ENCODE measurements at regions not wholly inside any gene's neighbourhood (a gene's known extent, or its start where the extent isn't known, plus 50 kb on each side); places are given as distances from the start of the nearest gene placed in this dataset.

GRCh38 chr2:234189786-234190300 lies 139.3 kb downstream of the SPP2 start:
- no peak for DNase-seq (ENCODE audit: low read depth)

GRCh38 chr2:234189230-234189629 lies 138.7 kb downstream of the SPP2 start:
- DNase-seq (ENCODE audit: low read depth) = no peak

- DNase-seq (ENCODE audit: low read depth) = no peak
Measured at GRCh38 chr2:234187646-234188174, 137.2 kb downstream of the SPP2 start.

- DNase-seq (ENCODE audit: low read depth) = no peak
Measured at GRCh38 chr2:234181121-234181520, 130.6 kb downstream of the SPP2 start.

- no peak for DNase-seq (ENCODE audit: low read depth)
Measured at GRCh38 chr2:234179031-234179363, 128.5 kb downstream of the SPP2 start.

DNA sequence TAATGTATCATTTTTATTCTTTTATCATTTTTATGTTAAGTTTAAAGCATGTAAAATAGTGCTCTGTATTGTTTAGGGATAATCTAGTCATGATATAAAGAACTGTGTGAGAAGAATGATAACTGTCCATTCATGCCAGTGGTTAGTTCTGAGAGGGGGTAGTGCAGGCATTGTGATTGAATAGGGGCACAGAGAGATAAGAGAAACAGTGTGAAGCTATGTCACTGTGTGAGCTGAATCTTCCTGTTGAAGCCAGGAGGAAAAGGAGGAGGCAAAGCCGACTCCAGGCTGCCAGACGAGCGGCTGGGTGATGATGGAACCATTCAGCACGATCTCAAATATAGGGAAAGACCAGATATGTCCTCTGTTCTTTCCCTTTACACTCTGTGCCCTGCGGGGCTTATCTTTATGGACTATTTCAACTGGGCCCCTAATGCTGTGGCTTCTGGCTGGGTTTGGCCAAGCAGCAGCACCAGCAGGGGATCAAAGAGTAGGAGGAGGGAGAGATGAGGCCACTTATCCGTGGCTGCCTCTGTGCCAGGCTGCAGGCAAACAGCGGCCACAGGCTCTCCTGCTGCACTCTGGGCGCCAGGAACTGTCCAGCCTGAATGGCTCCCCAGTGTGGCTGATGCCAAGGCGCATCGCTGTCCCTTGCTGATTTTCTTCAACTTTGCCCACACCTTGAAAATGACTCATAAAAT lies 128.0 kb downstream of the SPP2 start:
- DNase-seq (ENCODE audit: low read depth) = no peak

GRCh38 chr2:234175649-234176048 lies 125.1 kb downstream of the SPP2 start:
- DNase-seq (ENCODE audit: low read depth) = no peak

GRCh38 chr2:234174742-234175141 lies 124.2 kb downstream of the SPP2 start:
- DNase-seq (ENCODE audit: low read depth) = no peak

- DNase-seq (ENCODE audit: low read depth) = no peak
Measured at GRCh38 chr2:234172532-234172931, 122.0 kb downstream of the SPP2 start.

DNA sequence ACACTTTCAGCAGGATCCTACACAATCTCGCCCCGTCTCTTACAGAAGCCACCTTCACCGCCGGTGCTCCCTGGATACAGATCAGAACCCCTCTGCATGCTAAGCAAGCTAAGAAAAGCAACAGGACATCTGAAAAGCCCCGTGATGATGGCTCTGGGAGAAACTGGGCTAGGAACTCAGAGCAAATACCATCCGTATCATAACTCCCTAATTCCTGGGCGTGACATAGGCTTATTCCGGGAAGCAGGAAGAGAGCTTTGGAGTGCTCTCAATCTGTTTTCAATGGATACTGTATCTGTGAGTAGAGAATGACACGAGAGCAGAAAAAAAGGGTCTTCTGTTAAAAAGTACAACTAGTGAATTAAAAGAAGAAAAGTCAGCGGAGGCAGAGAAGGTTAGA lies 121.6 kb downstream of the SPP2 start:
- no peak for DNase-seq (ENCODE audit: low read depth)

- DNase-seq (ENCODE audit: low read depth) = no peak
Measured at GRCh38 chr2:234171666-234172065, 121.2 kb downstream of the SPP2 start.

- DNase-seq (ENCODE audit: low read depth) = no peak
Measured at GRCh38 chr2:234169674-234170073, 119.2 kb downstream of the SPP2 start.

- DNase-seq (ENCODE audit: low read depth) = peak; percentile 64
Measured at GRCh38 chr2:234168605-234169570, 118.4 kb downstream of the SPP2 start.

DNA sequence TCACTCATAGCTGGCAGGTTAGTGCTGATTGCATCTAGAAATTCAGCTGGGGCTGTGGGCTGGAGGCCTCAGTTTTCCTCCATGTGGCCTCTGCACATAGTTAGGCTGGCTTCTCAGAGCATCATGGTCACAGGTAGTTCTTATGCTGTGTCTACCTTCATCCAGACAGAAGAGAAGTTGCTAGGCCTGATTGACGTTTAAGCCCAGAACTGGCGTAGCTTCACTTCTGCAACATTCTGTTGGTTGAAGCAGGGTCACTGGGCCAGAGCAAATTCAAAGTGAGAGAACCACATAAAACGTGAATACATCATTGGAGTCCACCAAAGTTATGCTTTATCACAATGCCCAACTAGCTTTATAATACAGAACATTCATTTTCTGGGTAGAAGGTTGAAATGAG lies 116.0 kb downstream of the SPP2 start:
- DNase-seq (ENCODE audit: low read depth) = no peak

DNA sequence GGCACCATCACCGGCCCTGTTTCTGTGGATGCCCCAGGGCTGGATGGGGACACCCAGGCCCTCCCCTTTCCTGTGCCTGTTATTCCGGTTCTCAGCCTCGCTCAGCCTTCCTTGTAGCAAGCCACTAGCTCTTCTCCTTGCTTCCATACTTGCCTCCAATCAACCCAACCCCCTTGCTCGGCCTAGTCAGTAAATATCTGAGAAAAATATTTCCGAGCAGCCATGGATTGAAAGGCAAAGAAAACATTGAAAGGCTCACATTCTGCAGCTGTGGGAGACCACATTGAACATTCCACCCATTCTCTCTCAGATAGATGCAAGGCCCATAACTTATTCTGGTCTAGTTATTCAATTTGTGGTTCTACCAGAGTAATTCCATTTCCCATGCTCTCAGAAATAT lies 114.9 kb downstream of the SPP2 start:
- DNase-seq (ENCODE audit: low read depth) = peak; percentile 81

DNA sequence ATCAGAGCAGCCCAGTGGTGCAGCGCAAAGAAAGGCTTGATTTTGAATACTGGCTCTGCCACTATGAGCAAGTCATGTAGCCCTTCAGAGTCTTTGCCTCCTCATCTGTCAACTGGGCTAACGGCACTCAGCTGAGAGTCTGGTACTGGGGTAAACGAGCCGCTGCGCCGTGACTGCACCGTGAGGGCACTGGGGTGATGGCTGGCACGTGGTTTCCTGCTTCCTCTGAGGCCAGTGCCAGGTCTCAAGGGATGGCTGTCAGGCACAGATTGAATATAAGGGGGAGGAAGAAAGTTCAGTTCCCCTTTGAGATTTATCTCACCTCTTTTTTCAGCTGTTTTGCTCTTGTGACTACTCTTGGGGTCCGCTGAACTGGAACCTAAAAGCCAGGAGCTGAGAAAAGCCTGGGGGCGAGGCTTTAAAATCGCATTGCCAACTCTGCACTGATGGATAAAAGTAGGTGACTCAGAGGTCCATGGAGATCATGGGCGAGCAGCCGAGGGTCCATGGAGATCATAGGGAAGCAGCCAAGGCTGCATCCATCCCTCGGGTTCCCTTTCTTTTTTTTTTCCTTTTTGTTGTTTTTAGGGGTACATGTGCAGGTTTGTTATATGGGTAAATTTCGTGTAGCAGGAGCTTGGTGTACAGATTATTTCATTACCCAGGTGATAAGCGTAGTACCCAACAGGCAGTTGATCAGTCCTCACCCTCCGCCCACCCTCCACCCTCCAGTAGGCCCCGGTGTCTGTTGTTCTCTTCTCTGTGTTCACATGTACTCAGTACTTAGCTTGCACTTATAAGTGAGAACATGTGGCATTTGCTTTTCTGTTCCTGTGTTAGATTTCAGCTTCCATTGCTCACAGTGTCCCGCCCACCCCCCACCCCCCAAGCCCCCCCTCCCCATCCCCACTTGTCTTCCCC lies 114.3 kb downstream of the SPP2 start:
- no peak for DNase-seq (ENCODE audit: low read depth)

- no peak for DNase-seq (ENCODE audit: low read depth)
Measured at GRCh38 chr2:234163510-234164045, 113.1 kb downstream of the SPP2 start.

GRCh38 chr2:234162861-234163260 lies 112.4 kb downstream of the SPP2 start:
- DNase-seq (ENCODE audit: low read depth) = no peak

DNA sequence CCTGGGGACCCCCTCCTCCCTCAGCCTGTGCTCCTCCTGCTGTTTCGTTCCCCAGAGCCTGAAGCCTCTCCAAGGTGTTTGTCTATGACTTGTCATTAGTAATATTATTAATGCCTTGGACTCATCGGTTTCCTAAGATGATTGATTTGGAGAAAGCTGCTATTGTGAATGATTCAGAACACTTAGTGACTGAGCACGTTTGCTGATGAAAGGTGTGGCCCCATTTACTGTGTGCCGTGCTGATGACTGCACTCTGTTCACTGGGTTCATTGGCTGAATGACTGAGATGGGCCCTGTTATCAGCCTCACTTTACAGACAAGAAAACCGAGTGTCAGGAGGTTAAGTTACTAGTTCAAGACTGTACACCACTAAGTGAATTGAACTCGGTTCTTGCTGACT lies 111.4 kb downstream of the SPP2 start:
- no peak for DNase-seq (ENCODE audit: low read depth)

DNA sequence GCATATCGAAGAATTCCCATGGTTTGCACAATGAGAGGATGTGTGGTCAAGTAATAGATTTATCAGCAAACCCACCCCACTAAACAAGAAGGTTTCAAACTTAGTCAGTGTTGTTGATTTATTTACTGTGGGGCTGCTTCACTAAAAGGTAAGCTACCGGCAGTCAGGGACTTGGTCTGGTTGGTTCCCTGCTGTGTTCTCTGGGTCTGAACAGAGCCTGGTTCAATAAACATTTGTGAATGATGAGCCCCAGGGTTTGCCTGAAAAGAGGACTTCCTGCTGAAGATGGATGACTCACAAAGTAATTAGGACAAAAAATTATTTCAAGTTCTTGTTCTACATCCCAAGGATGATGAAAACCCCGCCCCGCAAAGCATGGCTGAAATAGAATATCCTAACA lies 108.3 kb downstream of the SPP2 start:
- no peak for DNase-seq (ENCODE audit: low read depth)

DNA sequence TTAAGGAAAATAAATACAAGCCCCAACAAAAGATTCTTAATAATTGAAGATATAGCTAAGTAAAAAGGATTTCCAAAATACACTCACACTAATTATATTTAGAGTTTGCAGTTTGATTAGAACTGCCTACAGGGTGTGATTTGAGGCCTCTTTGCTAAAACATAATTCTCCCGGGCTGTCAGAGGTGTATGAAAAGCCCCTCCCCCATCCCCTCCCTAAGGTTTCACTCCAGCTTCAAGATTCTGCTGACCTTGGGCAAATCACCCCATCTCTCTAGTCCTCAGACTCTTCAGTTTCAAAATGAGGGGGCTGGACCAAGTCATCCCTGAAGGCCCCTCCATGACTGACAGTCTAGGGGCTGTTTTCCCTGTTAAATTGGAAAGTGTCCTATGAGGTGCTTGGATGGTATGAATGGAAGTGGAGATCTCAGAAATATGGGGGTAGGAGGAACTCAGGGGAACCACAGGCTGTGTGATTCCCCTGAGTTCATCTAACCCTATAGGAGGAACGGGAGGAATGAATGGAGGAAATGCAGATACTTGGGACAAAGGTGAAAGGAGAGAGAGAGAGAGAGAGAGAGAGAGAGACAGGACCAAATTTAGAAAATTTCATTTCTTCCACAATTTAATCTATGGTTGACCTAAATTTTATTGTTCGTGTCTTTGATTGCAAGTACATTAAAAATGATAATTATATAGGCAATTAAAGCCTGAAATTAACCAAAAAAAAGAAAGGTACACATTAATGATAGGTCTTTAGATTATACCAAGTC lies 107.5 kb downstream of the SPP2 start:
- DNase-seq (ENCODE audit: low read depth) = no peak
